H9 (cell line): ENCODE measurements at regions not wholly inside any gene's neighbourhood (a gene's known extent, or its start where the extent isn't known, plus 50 kb on each side); places are given as distances from the start of the nearest gene placed in this dataset.

Source experiments
- DNase-seq: peaks from one replicate; pipeline ENCODE4 v3.0.0-alpha.2; 2017
- H2AFZ ChIP-seq: one replicate; pipeline ENCODE4 v1.6.1; 2013; ENCODE audit warnings: mild to moderate bottlenecking, low read length, control low read depth, moderate library complexity
- H2AK5ac ChIP-seq: 2 replicates; pipeline ENCODE4 v1.6.1; 2013; ENCODE audit warnings: low read length, control low read depth, mixed read lengths; ENCODE audit not compliant: insufficient read length
- H2BK120ac ChIP-seq: one replicate; pipeline ENCODE4 v1.6.1; 2013; ENCODE audit warnings: low read depth, mild to moderate bottlenecking, low read length, control low read depth, inconsistent platforms; ENCODE audit not compliant: poor library complexity, severe bottlenecking
- H2BK12ac ChIP-seq: 2 replicates; pipeline ENCODE4 v1.6.1; 2013; ENCODE audit warnings: low read length, control low read depth, mixed read lengths, low read depth; ENCODE audit not compliant: insufficient read length
- H2BK15ac ChIP-seq: 2 replicates; pipeline ENCODE4 v1.6.1; 2013; ENCODE audit warnings: low read depth, low read length, control low read depth
- H2BK20ac ChIP-seq: one replicate; pipeline ENCODE4 v1.6.1; 2013; ENCODE audit warnings: low read depth, mild to moderate bottlenecking, low read length, control low read depth, inconsistent platforms; ENCODE audit not compliant: poor library complexity, severe bottlenecking
- H2BK5ac ChIP-seq: 2 replicates; pipeline ENCODE4 v1.6.1; 2013; ENCODE audit warnings: low read length, control low read depth, mixed read lengths; ENCODE audit not compliant: insufficient read length
- H3K14ac ChIP-seq: 2 replicates; pipeline ENCODE4 v1.6.1; 2013; ENCODE audit warnings: low read length, control low read depth; ENCODE audit not compliant: insufficient read depth
- H3K18ac ChIP-seq: 2 replicates; pipeline ENCODE4 v1.6.1; 2013; ENCODE audit warnings: low read depth, mild to moderate bottlenecking, mixed read lengths, low read length, control low read depth; ENCODE audit not compliant: insufficient read length
- H3K23ac ChIP-seq: 2 replicates; pipeline ENCODE4 v1.6.1; 2013; ENCODE audit warnings: low read length, control low read depth, mixed read lengths, low read depth; ENCODE audit not compliant: insufficient read length
- H3K23me2 ChIP-seq: 2 replicates; pipeline ENCODE4 v1.6.1; 2013; ENCODE audit warnings: low read depth, mild to moderate bottlenecking, mixed read lengths, low read length, control low read depth; ENCODE audit not compliant: insufficient read length, poor library complexity, severe bottlenecking
- H3K27ac ChIP-seq: 2 replicates; pipeline ENCODE4 v1.5.1; 2013; ENCODE audit warnings: low read length, control low read depth, mixed read lengths, low read depth; ENCODE audit not compliant: insufficient read length
- H3K27me3 ChIP-seq: 2 replicates; pipeline ENCODE4 v1.6.1; 2013; ENCODE audit warnings: low read length, control low read depth, inconsistent platforms; ENCODE audit not compliant: insufficient read depth
- H3K4ac ChIP-seq: 2 replicates; pipeline ENCODE4 v1.6.1; 2013; ENCODE audit warnings: low read depth, mild to moderate bottlenecking, control low read depth, inconsistent platforms, low read length, moderate library complexity
- H3K4me1 ChIP-seq: 2 replicates; pipeline ENCODE4 v1.6.1; 2013; ENCODE audit warnings: low read length, control low read depth, inconsistent platforms; ENCODE audit not compliant: insufficient read depth
- H3K4me2 ChIP-seq: 2 replicates; pipeline ENCODE4 v1.6.1; 2013; ENCODE audit warnings: low read length, control low read depth, mixed read lengths; ENCODE audit not compliant: insufficient read length, insufficient read depth
- H3K56ac ChIP-seq: 2 replicates; pipeline ENCODE4 v1.6.1; 2013; ENCODE audit warnings: low read depth, mild to moderate bottlenecking, mixed read lengths, low read length, control low read depth; ENCODE audit not compliant: insufficient read length
- H3K79me1 ChIP-seq: 2 replicates; pipeline ENCODE4 v1.6.1; 2013; ENCODE audit warnings: low read depth, mild to moderate bottlenecking, moderate library complexity, low read length, control low read depth, inconsistent platforms; ENCODE audit not compliant: insufficient read depth, poor library complexity, severe bottlenecking
- H3K79me2 ChIP-seq: 2 replicates; pipeline ENCODE4 v1.6.1; 2013; ENCODE audit warnings: low read length, control low read depth, inconsistent platforms; ENCODE audit not compliant: insufficient read depth
- H3K9ac ChIP-seq: 2 replicates; pipeline ENCODE4 v1.6.1; 2013; ENCODE audit warnings: low read length, control low read depth, mixed read lengths; ENCODE audit not compliant: insufficient read length; ENCODE audit errors: extremely low read depth
- H3K9me3 ChIP-seq: one replicate; pipeline ENCODE4 v1.6.1; 2013; ENCODE audit warnings: low read depth, low read length, inconsistent platforms; ENCODE audit not compliant: control insufficient read depth
- H3T11ph ChIP-seq: one replicate; pipeline ENCODE4 v1.6.1; 2013; ENCODE audit warnings: mild to moderate bottlenecking, low read length, control low read depth, inconsistent platforms
- H4K20me1 ChIP-seq: one replicate; pipeline ENCODE4 v1.6.1; 2013; ENCODE audit not compliant: control insufficient read depth, insufficient read length, insufficient read depth
- H4K5ac ChIP-seq: 2 replicates; pipeline ENCODE4 v1.6.1; 2013; ENCODE audit warnings: low read depth, mild to moderate bottlenecking, mixed read lengths, low read length, control low read depth; ENCODE audit not compliant: insufficient read length
- H4K8ac ChIP-seq: replicated peaks from 2 replicates; pipeline ENCODE4 v1.6.1; 2013; ENCODE audit warnings: low read length, control low read depth, mixed read lengths, low read depth; ENCODE audit not compliant: insufficient read length
- H4K91ac ChIP-seq: 2 replicates; pipeline ENCODE4 v1.6.1; 2013; ENCODE audit warnings: low read depth, mild to moderate bottlenecking, moderate library complexity, mixed read lengths, low read length, control low read depth; ENCODE audit not compliant: insufficient read length
- H3K27ac Mint-ChIP-seq, 3 experiments: 2 replicates in 2 of 3; 3 replicates in 1 of 3; pipeline ENCODE4 v1.8.0; 2020 to 2021; ENCODE audit warnings: mixed read lengths in 3 of 3, mild to moderate bottlenecking in 1 of 3, moderate library complexity in 1 of 3
- H3K27me3 Mint-ChIP-seq: 2 replicates; pipeline ENCODE4 v1.8.0; 2021; ENCODE audit warnings: low read depth, mild to moderate bottlenecking, moderate library complexity, mixed read lengths
- H3K36me3 Mint-ChIP-seq, 3 experiments: 2 replicates in 2 of 3; 3 replicates in 1 of 3; pipeline ENCODE4 v1.8.0; 2020 to 2021; ENCODE audit warnings: low read depth in 3 of 3, mixed read lengths in 3 of 3; ENCODE audit not compliant: insufficient read depth in 1 of 3
- H3K4me1 Mint-ChIP-seq, 2 experiments: 2 replicates each; pipeline ENCODE4 v1.8.0; 2020; ENCODE audit warnings: mixed read lengths in 2 of 2
- H3K4me3 Mint-ChIP-seq, 2 experiments: 2 replicates in 1 of 2; 3 replicates in 1 of 2; pipeline ENCODE4 v1.8.0; 2020 to 2021; ENCODE audit warnings: mild to moderate bottlenecking in 2 of 2, mixed read lengths in 2 of 2, moderate library complexity in 1 of 2
- H3K9me3 Mint-ChIP-seq, 2 experiments: 2 replicates in 1 of 2; 3 replicates in 1 of 2; pipeline ENCODE4 v1.8.0; 2020; ENCODE audit warnings: mild to moderate bottlenecking in 2 of 2, mixed read lengths in 2 of 2, moderate library complexity in 1 of 2
- CTCF ChIP-seq: fragments of 200-600 bp; sonication (generic); conservative IDR thresholded peaks from 3 replicates; pipeline ENCODE4 v1.8.0; 2021; ENCODE audit warnings: antibody characterized with exemption, mild to moderate bottlenecking
- WGBS: extraction: QIAGEN DNeasy Blood & Tissue Kit; methylation state at CpG from one replicate; pipeline ENCODE4 v1.1.7; 2013; ENCODE audit warnings: missing lambda C conversion rate, low lambda C conversion rate, mixed read lengths; ENCODE audit not compliant: insufficient read length; ENCODE audit errors: extremely low coverage; 5-methylcytosine and 5-hydroxymethylcytosine counted together

GRCh38 chr2:4873876-4874593 is 818.1 kb upstream of the SOX11 start:
- no peak overlapping the region for H2BK15ac ChIP-seq
- no peak overlapping the region for H3K27ac Mint-ChIP-seq

More at GRCh38 chr2:4873876-4874593, 818.1 kb upstream of the SOX11 start:
- Histone ChIP-seq H2AK5ac (no peak overlapping the region), H3K9me3 (no peaks in the 10 kb centered on the region), H4K5ac (no peak overlapping the region), H3K79me2 (no peaks in the 10 kb centered on the region), H3T11ph (no peak overlapping the region), H2AFZ (no peak overlapping the region), H3K79me1 (no peaks in the 10 kb centered on the region), H3K4me2 (no peak overlapping the region), H4K91ac (no peak overlapping the region), H3K14ac (no peak overlapping the region), H3K4ac (no peak overlapping the region), H3K4me1 (no peaks in the 10 kb centered on the region), H2BK120ac (no peak overlapping the region), H2BK5ac (no peak overlapping the region), H4K8ac (no peak overlapping the region), H3K18ac (no peak overlapping the region), H3K27me3 (no peaks in the 10 kb centered on the region), H3K23ac (no peak overlapping the region), H2BK12ac (no peak overlapping the region), H2BK20ac (no peak overlapping the region), H3K9ac (no peak overlapping the region), H4K20me1 (no peaks in the 10 kb centered on the region), H3K23me2 (no peaks in the 10 kb centered on the region), H3K56ac (no peak overlapping the region), H3K27ac (no peak overlapping the region)
- no peak for TF ChIP-seq CTCF
- Mint-ChIP-seq H3K27me3 (no peaks in the 10 kb centered on the region), H3K4me1 (no peaks in the 10 kb centered on the region), H3K4me3 (no peak overlapping the region), H3K36me3 (no peaks in the 10 kb centered on the region), H3K9me3 (no peaks in the 10 kb centered on the region)
- no CpG with 5 or more reads among the region's 3 CpGs for WGBS
- DNase-seq: no peak
